KOPT-K1 (cell line): ENCODE measurements at regions not wholly inside any gene's neighbourhood (a gene's known extent, or its start where the extent isn't known, plus 50 kb on each side); places are given as distances from the start of the nearest gene placed in this dataset.
"Not testable (repeated sequence)": the region's sequence is repeated elsewhere in the genome, so short reads cannot be mapped to it uniquely, and the experiment has no call there.

Experiments
- H3K27ac ChIP-seq: fragments of 200-600 bp; sonication (generic); 2 replicates; pipeline ENCODE4 v1.5.1; 2016; ENCODE audit warnings: antibody characterized with exemption, mild to moderate bottlenecking, low read depth, low read length; ENCODE audit not compliant: poor library complexity, severe bottlenecking
- H3K36me3 ChIP-seq: fragments of 200-600 bp; sonication (generic); 2 replicates; pipeline ENCODE4 v1.5.1; 2017; ENCODE audit warnings: antibody characterized with exemption, mild to moderate bottlenecking, low read length, moderate library complexity; ENCODE audit not compliant: insufficient read depth
- H3K9me3 ChIP-seq: fragments of 200-600 bp; sonication (generic); 2 replicates; pipeline ENCODE4 v1.5.1; 2017; ENCODE audit warnings: antibody characterized with exemption, low read length, mild to moderate bottlenecking; ENCODE audit not compliant: insufficient read depth, poor library complexity, severe bottlenecking

GRCh38 chr11:127843483-127844396 lies 743.6 kb downstream of the ETS1 start:
- Histone ChIP-seq H3K36me3 (no peaks in the 10 kb centered on the region), H3K9me3 (no peaks in the 10 kb centered on the region), H3K27ac (no peak overlapping the region)

- Histone ChIP-seq H3K36me3 (no peaks in the 10 kb centered on the region), H3K9me3 (no peaks in the 10 kb centered on the region), H3K27ac (no peak overlapping the region)
Observed at GRCh38 chr11:127825183-127825582, 762.2 kb downstream of the ETS1 start.

- H3K9me3 ChIP-seq = no peaks in the 10 kb centered on the region
- no peak overlapping the region for H3K27ac ChIP-seq
- H3K36me3 ChIP-seq = no peaks in the 10 kb centered on the region
Observed at GRCh38 chr11:127818625-127819024, 768.7 kb downstream of the ETS1 start.

GRCh38 chr11:127816962-127817361 lies 770.4 kb downstream of the ETS1 start:
- no peak overlapping the region for H3K27ac ChIP-seq
- no peaks in the 10 kb centered on the region for H3K36me3 ChIP-seq
- no peaks in the 10 kb centered on the region for H3K9me3 ChIP-seq

GRCh38 chr11:127815331-127815730 lies 772.0 kb downstream of the ETS1 start:
- no peaks in the 10 kb centered on the region for H3K36me3 ChIP-seq
- no peaks in the 10 kb centered on the region for H3K9me3 ChIP-seq
- H3K27ac ChIP-seq = no peak overlapping the region

GRCh38 chr11:127806501-127806900 lies 780.9 kb downstream of the ETS1 start:
- H3K36me3 ChIP-seq = no peaks in the 10 kb centered on the region
- H3K27ac ChIP-seq = no peak overlapping the region
- no peaks in the 10 kb centered on the region for H3K9me3 ChIP-seq

GRCh38 chr11:127805771-127806170 lies 781.6 kb downstream of the ETS1 start:
- Histone ChIP-seq H3K36me3 (no peaks in the 10 kb centered on the region), H3K27ac (no peak overlapping the region), H3K9me3 (no peaks in the 10 kb centered on the region)

- Histone ChIP-seq H3K27ac (no peak overlapping the region), H3K36me3 (no peaks in the 10 kb centered on the region), H3K9me3 (no peaks in the 10 kb centered on the region)
Observed at GRCh38 chr11:127804747-127805400, 782.5 kb downstream of the ETS1 start.

GRCh38 chr11:127803755-127804154 lies 783.6 kb downstream of the ETS1 start:
- Histone ChIP-seq H3K27ac (no peak overlapping the region), H3K9me3 (no peaks in the 10 kb centered on the region), H3K36me3 (no peaks in the 10 kb centered on the region)

GRCh38 chr11:127800989-127801688 lies 786.2 kb downstream of the ETS1 start:
- no peaks in the 10 kb centered on the region for H3K9me3 ChIP-seq
- no peaks in the 10 kb centered on the region for H3K36me3 ChIP-seq
- H3K27ac ChIP-seq = no peak overlapping the region

- Histone ChIP-seq H3K9me3 (no peaks in the 10 kb centered on the region), H3K36me3 (no peaks in the 10 kb centered on the region), H3K27ac (no peak overlapping the region)
Observed at GRCh38 chr11:127795326-127795725, 792.0 kb downstream of the ETS1 start.

GRCh38 chr11:127791844-127792243 lies 791.3 kb upstream of the KIRREL3 start:
- no peaks in the 10 kb centered on the region for H3K36me3 ChIP-seq
- H3K27ac ChIP-seq = no peak overlapping the region
- no peaks in the 10 kb centered on the region for H3K9me3 ChIP-seq

GRCh38 chr11:127790592-127790991 lies 790.0 kb upstream of the KIRREL3 start:
- Histone ChIP-seq H3K9me3 (no peaks in the 10 kb centered on the region), H3K36me3 (no peaks in the 10 kb centered on the region), H3K27ac (no peak overlapping the region)

- H3K27ac ChIP-seq = no peak overlapping the region
- no peaks in the 10 kb centered on the region for H3K9me3 ChIP-seq
- H3K36me3 ChIP-seq = no peaks in the 10 kb centered on the region
Observed at GRCh38 chr11:127789927-127790326, 789.4 kb upstream of the KIRREL3 start.

GRCh38 chr11:127772938-127773337 lies 772.4 kb upstream of the KIRREL3 start:
- not testable (repeated sequence) for H3K36me3 ChIP-seq, H3K9me3 ChIP-seq, H3K27ac ChIP-seq
